NCI-H2107 treated with DMSO at 0.1 percent for 48 hours (cell line): ENCODE measurements at regions not wholly inside any gene's neighbourhood (a gene's known extent, or its start where the extent isn't known, plus 50 kb on each side); places are given as distances from the start of the nearest gene placed in this dataset.

ENCODE experiments used
- DNase-seq: peaks from one replicate; lab custom pipeline; 2025; ENCODE audit not compliant: unreplicated experiment; lab: John Stamatoyannopoulos, UW

DNA sequence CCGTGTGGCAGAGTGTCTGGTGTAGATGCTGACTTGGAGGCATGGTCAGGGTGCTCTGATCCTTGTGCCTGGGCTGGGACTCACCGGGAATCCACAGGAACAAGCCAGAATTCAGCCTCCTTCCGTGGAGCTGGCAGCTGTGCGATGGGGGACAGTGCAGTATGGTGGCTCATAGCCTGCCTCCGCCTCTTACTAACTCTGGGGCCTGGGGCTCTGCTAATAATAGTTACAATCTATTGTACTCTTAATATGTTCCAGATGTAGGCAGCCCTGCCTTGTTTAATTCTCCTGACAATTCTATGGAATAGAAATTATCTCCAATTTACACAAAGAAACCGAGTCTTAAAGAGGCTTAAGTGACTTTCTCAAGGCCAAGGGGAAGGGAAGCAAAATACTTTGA, 77.6 kb downstream of the PCDH1 start:
- DNase-seq: no peak

DNA sequence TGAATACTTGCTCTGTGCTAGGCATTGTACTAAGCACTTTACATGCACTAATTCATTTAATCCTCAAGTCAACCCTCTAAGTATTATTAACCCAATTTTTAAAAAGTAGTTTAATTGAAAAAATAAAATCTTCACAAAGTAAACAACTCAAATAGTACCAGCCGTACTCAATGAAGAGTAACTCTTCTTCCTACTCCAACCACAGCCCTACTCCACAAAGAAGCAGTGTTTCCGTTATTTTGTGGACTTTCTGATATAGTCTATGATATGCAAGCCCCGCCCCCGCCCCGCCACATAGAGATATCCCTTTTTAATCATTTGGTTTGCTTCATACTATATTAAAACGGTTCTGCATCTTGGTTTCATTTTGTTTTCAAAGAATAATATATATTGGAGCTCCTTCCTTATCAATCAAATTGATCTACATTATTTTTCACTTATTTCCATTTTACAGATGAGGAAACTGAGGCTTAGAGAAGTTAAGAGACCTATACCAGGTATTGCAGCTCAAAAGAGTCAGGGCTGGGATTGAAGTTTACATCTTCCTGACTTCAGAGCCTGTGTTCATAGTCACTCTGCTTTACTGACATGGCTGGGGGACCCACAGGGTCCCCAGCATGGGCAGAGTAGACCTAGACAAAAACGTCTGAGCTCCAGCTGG, 78.6 kb downstream of the PCDH1 start:
- DNase-seq: no peak

DNA sequence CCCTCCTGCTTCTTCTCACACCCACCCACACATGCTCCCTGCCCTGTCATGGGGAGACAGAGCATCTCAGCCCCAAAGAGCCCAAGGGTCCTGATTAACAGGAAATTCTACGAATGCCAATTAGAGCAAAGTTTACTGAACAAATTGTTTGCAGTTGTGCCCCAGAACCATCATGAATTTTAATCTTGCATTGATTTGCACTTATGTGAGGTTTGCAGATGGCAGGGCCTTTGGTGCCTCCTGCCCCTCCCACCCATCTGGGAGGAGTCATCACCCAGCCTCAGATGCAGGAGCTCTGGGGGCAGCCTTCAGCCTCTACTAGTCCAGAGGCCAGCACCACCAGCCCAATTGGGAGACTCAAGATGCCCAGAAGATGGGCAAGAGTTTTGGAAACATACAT, 80.8 kb downstream of the PCDH1 start:
- no peak for DNase-seq

DNA sequence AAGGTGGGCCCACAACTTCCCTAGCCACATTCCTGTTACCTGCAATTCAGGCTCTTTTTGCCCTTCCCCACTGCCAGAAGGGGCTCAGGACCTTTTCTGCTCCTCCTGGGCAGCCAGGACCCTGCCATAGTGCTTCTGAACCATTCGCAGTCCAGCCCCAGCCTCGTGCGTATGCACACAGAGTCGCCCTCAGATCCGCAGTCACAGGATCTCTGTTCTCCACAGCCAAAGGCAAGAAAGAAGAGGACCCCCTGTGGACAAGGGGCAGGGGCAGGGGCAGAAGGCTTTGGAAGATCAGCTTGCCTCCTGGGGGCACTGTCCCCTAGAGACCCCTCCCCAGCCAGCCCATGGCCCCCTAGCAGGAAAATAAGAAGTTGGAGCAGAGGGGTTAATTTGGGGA, 82.8 kb downstream of the PCDH1 start:
- no peak for DNase-seq

DNA sequence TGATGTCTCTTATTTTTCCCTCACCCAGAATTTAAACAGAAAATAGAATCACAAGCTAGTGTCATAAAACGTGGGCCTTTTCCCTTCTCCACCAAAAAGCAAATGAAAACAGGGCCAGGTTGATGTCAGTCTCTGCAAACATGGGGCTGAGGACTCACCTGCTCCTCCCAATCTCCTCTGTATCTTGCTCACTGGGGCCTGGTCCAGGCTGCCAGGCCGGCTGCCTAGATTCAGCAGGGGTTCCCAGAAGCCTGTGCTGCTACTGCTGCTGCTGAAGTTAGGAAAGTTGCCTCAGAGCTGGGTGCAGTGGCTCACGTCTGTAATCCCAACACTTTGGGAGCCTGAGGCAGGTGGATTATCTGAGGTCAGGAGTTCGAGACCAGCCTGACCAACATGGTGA, 84.3 kb downstream of the PCDH1 start:
- DNase-seq: no peak

DNA sequence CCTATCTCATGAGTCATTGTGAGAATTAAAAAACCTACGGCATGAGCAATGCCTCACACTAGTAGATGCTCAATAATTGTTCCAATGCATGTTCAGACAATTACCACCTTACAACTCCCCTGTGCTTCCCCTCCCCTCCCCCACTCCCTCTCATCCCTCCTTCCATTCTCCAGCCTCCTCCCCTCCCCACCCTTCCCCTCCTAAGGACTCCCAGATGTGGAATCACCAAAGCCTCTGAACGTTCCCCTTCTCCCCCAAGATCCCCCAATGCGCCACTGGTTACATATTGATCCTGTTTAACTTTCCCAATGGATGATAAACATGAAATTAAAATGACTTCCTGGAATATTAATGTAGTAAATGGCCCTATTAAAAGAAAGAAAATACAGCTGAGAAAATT, 84.8 kb downstream of the PCDH1 start:
- no peak for DNase-seq

DNA sequence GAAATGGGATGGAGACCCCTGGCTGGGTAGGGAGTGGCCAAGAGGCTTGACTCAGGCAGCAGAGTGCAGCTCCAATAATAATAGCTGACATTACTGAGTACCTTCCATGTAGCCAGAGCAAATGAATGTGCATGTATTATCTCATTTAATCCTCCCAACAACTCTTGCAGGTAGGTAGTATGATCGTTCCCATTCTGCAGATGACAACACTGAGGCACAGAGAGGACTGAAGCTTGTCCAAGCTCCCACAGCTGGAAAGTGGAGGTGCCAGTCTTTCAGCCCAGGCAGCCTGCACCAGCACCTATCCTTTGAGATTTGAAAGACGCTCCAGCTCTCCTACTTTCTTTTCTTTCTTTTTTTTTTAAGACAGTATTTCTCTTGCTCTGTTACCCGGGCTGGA, 87.6 kb downstream of the PCDH1 start:
- DNase-seq: no peak

DNA sequence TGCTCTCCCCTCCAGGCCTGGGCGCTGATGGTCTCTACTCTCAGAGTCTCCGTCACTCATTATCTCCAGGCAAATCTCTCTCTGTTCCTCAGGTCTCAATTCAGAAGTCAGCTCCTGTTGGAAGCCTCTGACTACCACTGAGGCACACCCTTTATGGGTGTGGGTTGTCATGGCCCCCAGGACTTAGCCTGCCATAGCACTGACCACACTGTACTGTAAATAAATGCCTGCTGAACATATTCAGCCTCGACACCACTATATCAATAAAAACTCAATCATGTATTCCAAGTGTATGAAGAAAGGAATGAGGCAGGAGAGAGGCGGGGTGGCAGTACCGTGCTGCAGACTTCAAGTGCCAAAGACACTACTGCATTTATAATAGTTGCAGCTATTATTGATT, 88.9 kb downstream of the PCDH1 start:
- no peak for DNase-seq

DNA sequence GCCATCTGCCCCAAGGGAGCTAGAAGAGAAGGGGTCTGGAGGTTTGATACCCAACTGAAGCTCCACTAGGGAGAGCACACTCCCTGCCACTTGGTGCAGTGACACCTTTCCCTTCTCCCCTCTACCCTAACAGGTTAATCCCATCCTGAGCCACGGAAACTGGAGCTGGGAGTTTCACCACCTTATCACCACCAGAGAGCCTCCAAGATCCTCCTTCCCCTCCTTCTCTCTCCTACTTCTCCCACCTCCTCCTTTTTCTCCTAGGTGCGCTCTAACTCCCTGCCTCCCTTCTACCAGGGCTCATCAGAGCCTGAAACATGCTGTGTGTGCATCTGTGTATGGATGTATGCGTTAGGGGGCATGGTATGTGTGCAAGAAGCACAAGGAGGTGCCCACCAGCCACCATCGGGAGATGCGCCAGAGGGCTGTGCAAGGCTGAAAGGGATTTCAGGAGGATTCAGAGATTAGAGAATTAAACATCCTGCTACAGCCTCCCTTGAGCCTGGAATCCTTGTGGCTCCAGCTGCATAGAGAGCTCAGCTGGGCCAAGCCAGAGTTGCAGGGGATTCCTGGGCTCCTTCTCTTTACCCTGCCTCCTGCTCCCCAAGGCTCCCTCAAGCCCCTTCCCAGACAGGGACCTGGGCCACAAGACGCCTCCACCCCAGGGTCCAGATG, 89.8 kb downstream of the PCDH1 start:
- DNase-seq: no peak

DNA sequence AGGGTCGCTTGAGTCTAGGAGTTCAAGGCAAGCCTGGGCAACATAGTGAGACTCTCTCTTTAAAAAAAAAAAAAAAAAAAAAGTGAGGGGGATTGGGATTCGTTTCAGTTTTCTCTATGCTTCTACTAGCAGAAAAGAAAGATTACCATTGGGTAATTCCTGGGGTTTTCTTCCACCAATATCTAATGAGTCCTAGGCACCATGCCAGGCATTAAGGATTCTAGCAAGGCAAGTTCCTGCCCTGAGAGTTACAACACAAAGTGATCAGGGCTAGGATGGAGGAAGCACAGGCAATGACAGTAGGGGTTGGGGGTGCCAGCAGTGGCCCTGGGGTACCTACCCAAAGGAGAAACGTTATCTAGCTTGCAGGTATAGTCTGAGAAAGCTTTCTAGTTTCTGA, 90.8 kb downstream of the PCDH1 start:
- no peak for DNase-seq

DNA sequence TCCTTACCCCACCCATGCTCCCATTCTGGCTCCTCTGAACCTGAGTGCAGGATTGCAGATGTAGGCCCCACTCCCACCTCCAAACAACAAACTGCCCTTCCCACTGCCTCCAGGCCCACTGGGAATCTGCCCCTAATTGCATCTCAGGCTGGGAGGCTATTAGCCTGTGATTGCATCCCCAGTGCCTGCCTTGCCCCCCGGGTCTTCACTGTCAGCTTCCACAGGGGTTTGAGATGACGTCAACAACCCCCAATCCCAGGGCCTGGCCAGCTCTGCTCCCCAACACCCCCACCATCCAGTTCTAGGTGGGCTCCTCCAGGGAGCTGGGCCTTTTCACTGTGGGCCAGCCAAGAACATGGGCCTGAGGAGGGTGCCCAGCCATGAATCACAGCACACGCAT, 91.5 kb downstream of the PCDH1 start:
- DNase-seq: no peak

DNA sequence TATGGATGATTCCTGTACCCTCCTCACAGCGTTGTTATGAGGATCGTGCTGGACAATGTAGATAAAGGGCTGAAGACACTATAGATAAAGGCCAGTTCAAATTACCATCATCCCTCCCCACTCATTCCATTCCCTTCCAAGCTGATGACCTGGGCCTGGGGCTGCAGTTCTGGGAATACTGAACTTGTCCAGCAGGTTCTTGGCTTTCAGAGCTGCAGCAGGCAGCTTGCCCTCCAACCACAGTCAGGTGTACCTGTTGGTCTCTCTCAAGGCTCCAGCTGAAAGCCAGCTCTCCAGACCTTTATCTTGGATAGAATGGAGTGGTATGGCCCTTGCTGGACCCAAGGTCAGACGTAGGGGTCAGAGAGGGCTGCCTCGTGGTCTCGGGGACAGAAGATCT, 92.5 kb downstream of the PCDH1 start:
- no peak for DNase-seq

DNA sequence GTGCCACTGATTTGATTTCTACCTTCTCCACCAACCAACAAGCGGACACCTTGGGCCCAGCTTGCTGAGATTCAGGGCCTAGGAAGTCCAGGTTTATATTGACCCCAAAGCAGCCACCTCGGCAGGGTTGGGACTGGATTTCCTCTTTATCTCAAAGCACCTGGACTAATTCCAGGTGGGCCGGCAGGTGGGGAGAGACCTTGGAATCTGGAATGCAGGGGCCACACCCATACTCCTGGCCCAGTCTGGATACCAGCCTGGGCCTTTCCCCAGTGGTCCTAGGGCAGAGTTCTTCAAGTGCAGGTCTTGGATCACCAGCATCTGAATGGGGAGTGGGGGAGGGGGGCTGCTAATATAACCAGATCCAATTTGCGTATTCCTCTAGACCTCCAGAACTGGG, 93.1 kb downstream of the PCDH1 start:
- DNase-seq: no peak

DNA sequence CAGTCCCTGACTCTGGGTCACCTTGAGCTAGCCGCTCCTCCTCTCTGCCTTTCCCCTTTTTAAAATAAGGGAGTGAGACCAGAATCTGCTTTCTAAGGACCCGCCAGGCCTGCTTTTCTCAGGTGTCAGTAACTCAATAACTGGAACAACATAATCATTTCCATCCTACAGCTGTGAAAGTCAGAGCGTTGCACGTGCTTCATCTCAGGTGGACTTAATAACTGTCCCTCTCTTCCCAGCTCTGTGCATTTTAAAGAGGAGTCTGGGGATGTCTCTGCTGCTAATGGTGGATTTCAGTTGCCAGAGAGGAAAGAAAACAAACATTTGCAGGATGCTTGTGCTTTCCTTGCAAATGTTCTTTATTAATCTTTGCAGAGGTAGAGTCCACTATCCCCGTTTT, 93.7 kb downstream of the PCDH1 start:
- no peak for DNase-seq

DNA sequence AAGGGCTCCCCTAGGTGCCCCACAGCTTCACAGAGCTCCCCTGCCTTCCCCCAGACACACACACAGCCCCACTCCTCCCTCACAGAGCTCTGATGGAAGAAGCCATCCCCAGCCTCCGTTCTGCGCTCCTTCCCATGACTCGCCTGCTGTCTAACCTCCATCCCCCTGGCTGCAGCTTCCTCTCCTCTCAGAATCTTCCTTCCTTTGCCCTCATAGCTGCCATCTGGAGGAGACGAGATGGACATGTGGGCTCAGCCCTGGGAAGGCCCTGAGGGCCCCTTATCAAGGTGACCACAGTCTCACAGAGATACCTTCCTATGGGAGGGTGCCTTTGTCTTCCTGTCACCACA, 94.3 kb downstream of the PCDH1 start:
- DNase-seq: no peak

DNA sequence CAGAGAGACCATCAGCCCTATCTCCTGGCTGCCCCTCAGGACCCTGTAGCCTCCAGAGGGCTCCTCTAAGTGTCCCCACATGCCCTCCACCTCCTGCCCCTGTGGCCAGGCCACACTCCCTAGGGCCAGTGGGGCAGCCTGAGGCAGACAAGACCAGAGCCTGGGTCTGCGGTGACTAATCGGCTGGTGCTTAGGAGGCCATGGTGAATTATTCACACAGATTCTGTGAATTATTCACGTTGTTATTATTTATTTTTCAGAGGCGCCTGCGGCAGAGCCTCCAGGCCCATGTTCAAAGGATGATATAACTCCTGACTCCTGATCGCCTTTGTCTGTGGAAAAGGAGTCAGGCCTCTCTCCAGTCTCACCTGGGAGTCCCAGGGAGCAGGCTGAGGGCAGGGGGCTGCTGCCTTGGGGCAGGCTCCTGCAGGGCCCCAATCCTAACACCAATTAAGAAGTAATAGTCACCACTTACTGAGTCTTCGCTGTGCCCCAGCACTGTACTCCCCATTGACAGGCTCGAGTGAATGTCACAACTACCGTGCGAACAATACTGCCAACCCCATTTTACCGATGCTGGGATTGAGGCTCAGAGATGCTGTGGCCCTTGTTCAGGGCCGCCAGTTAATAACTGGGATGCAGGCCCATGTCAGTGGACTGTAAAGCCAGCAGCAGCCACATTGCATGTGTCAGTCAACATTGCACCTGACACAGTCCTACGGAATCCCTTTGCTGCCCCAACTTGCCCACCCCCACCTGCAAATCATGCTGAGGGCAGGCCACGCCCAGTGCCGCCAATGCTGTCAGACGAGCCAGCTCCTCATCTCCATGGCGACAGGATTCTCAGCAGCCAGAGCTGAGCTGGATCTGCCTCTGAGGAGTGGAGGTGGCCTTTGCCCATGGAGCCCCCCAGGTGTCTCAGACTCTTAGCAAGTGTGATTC, 94.9 kb downstream of the PCDH1 start:
- DNase-seq: peak; percentile 23

DNA sequence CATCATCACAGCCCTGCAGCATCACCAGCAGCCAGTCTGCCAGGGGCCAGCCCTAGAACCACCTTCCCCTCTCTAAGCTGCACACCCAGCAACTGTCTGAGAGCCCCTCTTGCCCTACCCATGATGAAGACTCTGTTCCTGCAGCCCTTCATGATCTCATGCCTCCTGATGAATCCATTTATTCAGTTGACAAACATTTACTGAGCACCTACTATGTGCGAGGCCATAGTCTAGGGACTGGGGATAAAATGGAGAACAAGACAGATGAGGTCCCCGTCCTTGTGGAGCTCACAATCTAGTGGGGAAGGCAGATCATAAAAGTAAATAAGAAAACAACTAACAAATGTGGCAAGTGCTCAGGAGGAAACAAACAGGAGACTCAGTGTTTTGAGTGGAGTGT, 96.3 kb downstream of the PCDH1 start:
- DNase-seq: no peak

DNA sequence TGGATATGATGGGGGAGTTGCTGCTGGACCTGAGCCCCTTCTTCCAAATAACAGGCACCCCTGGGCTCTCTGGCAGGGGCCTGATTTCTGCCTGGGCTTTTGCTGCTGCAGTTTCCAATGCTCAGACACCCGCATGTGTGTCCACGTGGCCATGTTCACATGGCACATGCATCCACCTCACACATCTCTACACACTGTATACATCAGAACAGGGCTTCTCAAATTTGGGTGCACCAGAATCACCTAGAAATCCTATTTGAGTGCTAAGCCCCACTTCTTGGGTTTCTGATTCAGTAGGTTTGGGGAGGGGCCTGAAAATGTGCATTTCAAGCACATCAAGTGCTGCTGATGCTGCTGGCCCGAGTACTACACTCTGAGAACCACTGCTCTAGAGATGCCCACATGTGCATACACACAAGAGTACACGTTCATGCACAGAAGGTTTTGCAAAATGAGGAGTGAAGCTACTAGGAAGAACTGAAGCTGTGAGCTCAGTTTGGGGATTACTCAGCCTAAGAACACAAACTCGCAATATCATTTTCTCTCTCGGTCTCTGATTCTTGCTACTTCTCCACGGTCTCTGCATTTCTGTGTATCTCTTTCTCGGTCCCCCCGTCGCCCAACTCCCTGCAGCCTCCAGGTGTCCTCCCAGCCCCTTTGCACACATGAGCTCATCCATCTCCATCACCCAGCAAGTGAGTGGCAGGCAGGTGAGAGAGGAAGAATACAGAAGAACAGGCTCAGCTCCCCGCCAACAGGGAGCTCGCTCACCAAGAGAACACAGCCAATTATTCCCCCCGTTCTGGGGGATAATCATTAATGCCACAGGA, 97.0 kb downstream of the PCDH1 start:
- DNase-seq: no peak

DNA sequence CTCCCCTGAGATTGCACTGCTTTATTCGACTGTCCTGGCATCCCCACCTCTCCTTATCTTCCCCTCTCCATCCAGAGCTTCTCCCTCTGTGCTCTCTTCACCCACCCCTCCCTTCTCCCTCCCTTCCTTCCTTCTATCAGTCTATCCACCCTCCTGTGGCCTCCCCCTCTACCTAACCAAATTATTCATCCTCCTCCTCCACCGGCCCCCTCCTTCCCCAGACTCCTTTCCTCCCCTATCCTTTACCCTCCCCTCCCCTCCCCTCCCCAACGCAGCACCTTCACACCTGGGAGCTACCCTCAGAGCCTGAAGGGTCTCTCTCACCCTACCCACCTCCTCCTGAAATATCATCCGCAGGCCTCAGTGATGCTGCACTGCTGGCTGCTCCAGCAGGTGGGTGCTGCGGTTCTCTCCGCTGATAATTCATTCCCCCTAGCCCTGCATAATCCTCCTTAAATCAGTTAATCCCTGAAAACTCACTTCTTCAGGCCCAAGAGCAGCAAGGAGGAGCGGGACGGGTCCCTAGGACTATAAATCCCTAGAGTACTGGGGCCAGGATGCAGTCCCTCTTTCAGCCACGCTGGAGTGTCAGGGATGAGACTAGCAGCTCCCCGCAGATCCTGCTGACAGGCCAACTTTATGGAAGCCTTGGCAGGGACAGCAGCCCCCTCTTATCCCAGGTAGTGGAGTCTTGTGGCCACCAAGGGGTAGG, 97.8 kb downstream of the PCDH1 start:
- DNase-seq: no peak

DNA sequence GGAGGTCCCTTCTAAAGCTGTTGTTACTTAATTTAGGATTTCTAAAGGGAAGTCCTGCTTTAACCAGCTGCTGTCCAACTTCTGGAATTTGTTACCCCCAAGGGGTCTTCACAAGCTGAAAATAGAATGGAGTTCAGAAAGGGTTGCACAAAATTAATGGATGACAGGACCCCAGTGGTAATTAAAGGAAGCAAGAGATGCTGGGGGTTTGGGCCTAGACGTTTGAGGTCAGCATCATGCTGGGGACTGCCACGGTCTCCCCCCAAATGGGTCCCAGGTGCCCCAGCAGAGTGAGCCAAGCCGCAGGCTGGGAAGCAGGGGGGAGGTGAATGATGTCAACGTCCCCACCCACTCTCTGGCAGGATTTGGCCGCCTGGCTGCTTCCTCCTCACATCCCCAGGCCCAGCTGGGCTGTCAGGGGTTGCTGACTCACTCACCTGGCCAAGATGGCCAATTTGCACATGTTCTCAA, 97.5 kb upstream of the ARAP3 start:
- DNase-seq: no peak

DNA sequence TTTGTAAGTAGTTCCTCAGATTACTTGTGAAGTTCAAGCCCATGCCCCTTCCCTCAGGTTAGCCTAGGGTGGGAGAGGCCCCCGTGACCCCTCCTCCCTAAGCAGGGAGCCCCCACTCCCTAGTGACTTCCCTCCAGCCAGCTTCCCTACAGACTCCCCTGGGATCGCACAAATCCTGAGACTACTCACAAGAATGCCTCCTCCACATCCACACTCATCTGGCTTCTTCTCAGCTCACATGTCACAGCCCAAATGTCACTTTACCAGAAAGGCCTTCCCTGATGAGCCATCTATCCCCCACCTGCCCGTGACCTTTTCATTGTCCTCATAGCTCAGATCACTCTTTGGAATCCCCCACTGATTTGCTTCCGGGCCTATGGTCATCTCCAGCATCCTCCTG, 96.7 kb upstream of the ARAP3 start:
- DNase-seq: no peak
